Neural cell (in vitro differentiated cells): ENCODE measurements at regions not wholly inside any gene's neighbourhood (a gene's known extent, or its start where the extent isn't known, plus 50 kb on each side); places are given as distances from the start of the nearest gene placed in this dataset.
"Not testable (repeated sequence)": the region's sequence is repeated elsewhere in the genome, so short reads cannot be mapped to it uniquely, and the experiment has no call there.

Experiments
- H2AFZ ChIP-seq: fragments of 200-600, 300-800 bp; sonication (generic), shearing (Covaris generic); 2 replicates; pipeline ENCODE4 v1.6.0; 2014; ENCODE audit warnings: low read depth, mild to moderate bottlenecking, antibody characterized with exemption, low read length, moderate library complexity
- H3F3A ChIP-seq: fragments of 200-600 bp; shearing (Covaris generic); 2 replicates; pipeline ENCODE4 v1.6.1; 2016; ENCODE audit warnings: mild to moderate bottlenecking, moderate library complexity, mixed read lengths, antibody characterized with exemption, low read length; ENCODE audit not compliant: insufficient read depth, poor library complexity, severe bottlenecking
- H3K27ac ChIP-seq: fragments of 200-600, 300-800 bp; sonication (generic), shearing (Covaris generic); 2 replicates; pipeline ENCODE4 v1.5.1; 2014; ENCODE audit warnings: mild to moderate bottlenecking, low read length, moderate library complexity
- H3K27me3 ChIP-seq: fragments of 300-800, 200-600 bp; sonication (generic), shearing (Covaris generic); 2 replicates; pipeline ENCODE4 v1.6.0; 2014; ENCODE audit warnings: mild to moderate bottlenecking, low read depth, low read length, moderate library complexity; ENCODE audit not compliant: insufficient read depth
- H3K36me3 ChIP-seq: fragments of 300-800, 200-600 bp; sonication (generic), shearing (Covaris generic); 2 replicates; pipeline ENCODE4 v1.5.1; 2014; ENCODE audit warnings: mild to moderate bottlenecking, antibody characterized with exemption, low read length, moderate library complexity; ENCODE audit not compliant: insufficient read depth
- H3K4me2 ChIP-seq: fragments of 300-800, 200-600 bp; sonication (generic), shearing (Covaris generic); 2 replicates; pipeline ENCODE4 v1.6.0; 2014; ENCODE audit warnings: mild to moderate bottlenecking, low read length
- H3K4me3 ChIP-seq: fragments of 300-800, 200-600 bp; sonication (generic), shearing (Covaris generic); 2 replicates; pipeline ENCODE4 v1.5.1; 2014; ENCODE audit warnings: mild to moderate bottlenecking, low read length, moderate library complexity
- H3K79me2 ChIP-seq: fragments of 200-600 bp; shearing (Covaris generic); replicated peaks from 2 replicates; pipeline ENCODE4 v1.6.0; 2014; ENCODE audit warnings: mild to moderate bottlenecking, low read length, moderate library complexity; ENCODE audit not compliant: insufficient read depth
- H3K9ac ChIP-seq: fragments of 300-800, 200-600 bp; sonication (generic), shearing (Covaris generic); 2 replicates; pipeline ENCODE4 v1.6.1; 2016; ENCODE audit warnings: mild to moderate bottlenecking, low read length, mixed read lengths
- H3K9me2 ChIP-seq: fragments of 200-600 bp; shearing (Covaris generic); 2 replicates; pipeline ENCODE4 v1.6.1; 2016; ENCODE audit warnings: mild to moderate bottlenecking, low read length, mixed read lengths; ENCODE audit not compliant: insufficient read depth
- H3K9me3 ChIP-seq: fragments of 200-600, 300-800 bp; sonication (generic), shearing (Covaris generic); 2 replicates; pipeline ENCODE4 v1.6.1; 2016; ENCODE audit warnings: mild to moderate bottlenecking, mixed run types, low read length, moderate library complexity, mixed read lengths
- H4K20me1 ChIP-seq: fragments of 200-600 bp; shearing (Covaris generic); 2 replicates; pipeline ENCODE4 v1.6.1; 2016; ENCODE audit warnings: mild to moderate bottlenecking, mixed run types; ENCODE audit not compliant: insufficient read depth
- EP300 ChIP-seq: fragments of 450-650 bp; conservative IDR thresholded peaks from 2 replicates; pipeline ENCODE4 v1.6.1; 2014; ENCODE audit warnings: antibody characterized with exemption, mild to moderate bottlenecking, moderate library complexity; ENCODE audit not compliant: poor library complexity, severe bottlenecking
- EZH2 ChIP-seq: fragments of 200-600, 300-800 bp; shearing (Covaris generic), sonication (generic); IDR thresholded peaks from 2 replicates; pipeline ENCODE4 v1.6.1; 2014; ENCODE audit warnings: antibody characterized with exemption, low read length, borderline replicate concordance, mild to moderate bottlenecking; ENCODE audit not compliant: insufficient read depth, poor library complexity, severe bottlenecking
- MXI1 ChIP-seq: fragments of 450-650 bp; conservative IDR thresholded peaks from 2 replicates; pipeline ENCODE4 v1.6.1; 2014; ENCODE audit warnings: antibody characterized with exemption, mild to moderate bottlenecking; ENCODE audit not compliant: poor library complexity, severe bottlenecking
- POLR2AphosphoS5 ChIP-seq: IDR thresholded peaks from 2 replicates; pipeline ENCODE4 v1.6.1; 2012
- RAD21 ChIP-seq: fragments of 450-650 bp; conservative IDR thresholded peaks from 2 replicates; pipeline ENCODE4 v1.6.1; 2014; ENCODE audit warnings: antibody characterized with exemption, mild to moderate bottlenecking, moderate library complexity
- SMC3 ChIP-seq: fragments of 450-650 bp; conservative IDR thresholded peaks from 2 replicates; pipeline ENCODE4 v1.6.1; 2014; ENCODE audit warnings: antibody characterized with exemption, mild to moderate bottlenecking, moderate library complexity; ENCODE audit not compliant: poor library complexity
- TAF1 ChIP-seq: IDR thresholded peaks from 2 replicates; pipeline ENCODE4 v1.6.1; 2012; ENCODE audit warnings: low read depth
- TF ChIP-seq, protein P1 (sequence below): IDR thresholded peaks from 2 replicates; pipeline ENCODE4 v1.6.1; 2012; ENCODE audit warnings: borderline replicate concordance
- TF ChIP-seq, protein P2 (sequence below): fragments of 450-650 bp; IDR thresholded peaks from 2 replicates; pipeline ENCODE4 v1.5.1; 2014; ENCODE audit warnings: antibody characterized with exemption, mild to moderate bottlenecking, moderate library complexity; ENCODE audit not compliant: poor library complexity, severe bottlenecking

DNA sequence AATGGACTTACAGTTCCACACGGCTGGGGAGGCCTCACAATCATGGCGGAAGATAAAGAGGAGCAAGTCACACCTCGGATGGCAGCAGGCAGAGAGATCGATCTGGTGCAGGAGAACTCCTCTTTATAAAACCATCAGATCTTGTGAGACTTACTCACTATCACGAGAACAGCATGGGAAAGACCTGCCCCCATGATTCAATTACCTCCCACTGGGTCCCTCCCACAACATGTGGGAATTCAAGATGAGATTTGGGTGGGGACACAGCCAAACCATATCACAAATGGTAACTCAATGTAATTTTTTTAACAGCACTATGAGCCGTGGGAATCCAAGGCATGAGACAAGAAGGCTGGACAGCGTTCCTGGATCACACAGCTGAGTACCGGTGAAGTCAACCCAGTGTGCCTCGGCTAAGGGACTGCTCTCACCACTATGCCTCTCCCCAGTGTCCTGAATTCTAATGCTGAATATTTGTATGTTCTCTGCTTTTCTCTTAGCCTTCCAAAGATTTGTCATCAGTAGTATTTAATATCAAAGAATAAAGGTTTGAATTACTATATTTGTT lies 84.3 kb downstream of the IRS2 start:
- not testable (repeated sequence) for H3F3A ChIP-seq, H3K36me3 ChIP-seq, H3K4me2 ChIP-seq, H3K4me3 ChIP-seq, H2AFZ ChIP-seq, H3K27me3 ChIP-seq, H3K9me2 ChIP-seq, H3K79me2 ChIP-seq, H3K9me3 ChIP-seq, H3K9ac ChIP-seq, H3K27ac ChIP-seq, H4K20me1 ChIP-seq

DNA sequence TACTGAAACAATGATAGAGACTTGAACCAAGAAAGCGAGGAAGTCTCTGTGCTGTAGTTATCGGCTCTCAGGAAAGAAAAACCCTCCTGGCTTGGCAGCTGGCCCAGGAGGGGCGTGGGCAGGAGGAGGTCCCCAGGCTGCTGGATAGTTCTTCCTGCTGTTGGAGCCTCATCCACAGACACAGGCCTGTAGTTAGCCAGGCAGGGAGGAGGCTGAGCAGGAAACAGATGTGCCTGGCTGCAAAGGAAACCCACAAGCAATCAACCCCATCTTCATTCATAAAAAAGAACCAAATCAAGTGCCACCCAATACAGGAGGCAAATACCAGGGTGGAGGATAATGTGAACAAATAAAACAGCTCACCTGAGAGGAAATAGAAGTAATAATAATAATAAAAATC lies 86.2 kb downstream of the IRS2 start:
- no peaks in the 10 kb centered on the region for H4K20me1 ChIP-seq
- no peaks in the 10 kb centered on the region for H3K9me3 ChIP-seq
- H3K9me2 ChIP-seq, result no peaks in the 10 kb centered on the region
- H2AFZ ChIP-seq, result no peak overlapping the region
- no peaks in the 10 kb centered on the region for H3K27me3 ChIP-seq
- no peak overlapping the region for H3K4me3 ChIP-seq
- no peaks in the 10 kb centered on the region for H3F3A ChIP-seq
- H3K79me2 ChIP-seq, result no peaks in the 10 kb centered on the region
- H3K36me3 ChIP-seq, result no peaks in the 10 kb centered on the region
- no peak for TF ChIP-seq EZH2
- no peak overlapping the region for H3K27ac ChIP-seq
- no peak overlapping the region for H3K4me2 ChIP-seq
- no peak overlapping the region for H3K9ac ChIP-seq

DNA sequence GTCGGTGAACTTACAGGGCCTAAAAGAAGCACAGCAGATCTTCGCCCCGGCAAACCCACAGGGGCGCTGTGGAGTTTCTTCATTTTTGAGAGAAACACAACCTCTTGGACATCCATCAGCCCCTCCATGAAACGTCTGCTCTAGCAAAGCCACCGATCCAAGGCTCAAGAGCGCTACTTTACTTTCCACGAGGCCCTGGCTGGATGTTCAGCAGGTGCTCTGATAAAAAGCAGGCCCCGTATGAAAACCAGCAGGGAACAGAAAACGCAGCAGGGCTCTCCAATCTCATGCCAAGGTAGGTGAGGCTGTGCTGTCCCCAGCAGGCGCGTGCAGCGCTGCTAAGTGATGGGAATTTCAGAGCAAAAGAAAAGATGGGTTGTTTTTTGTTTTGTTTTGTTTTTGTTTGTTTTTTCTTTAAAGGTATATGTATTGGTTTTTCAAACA lies 86.7 kb downstream of the IRS2 start:
- Histone ChIP-seq H3K9ac (no peak overlapping the region), H3K36me3 (no peaks in the 10 kb centered on the region), H3K4me2 (no peak overlapping the region), H3K27me3 (no peaks in the 10 kb centered on the region), H3K79me2 (no peaks in the 10 kb centered on the region), H4K20me1 (no peaks in the 10 kb centered on the region), H3K27ac (no peak overlapping the region), H3F3A (no peaks in the 10 kb centered on the region), H3K9me2 (no peaks in the 10 kb centered on the region), H3K9me3 (no peaks in the 10 kb centered on the region), H3K4me3 (no peak overlapping the region), H2AFZ (no peak overlapping the region)
- no peak for TF ChIP-seq TAF1
- no peak for TF ChIP-seq EP300
- TF ChIP-seq MXI1, result no peak
- TF ChIP-seq, protein P1, sequence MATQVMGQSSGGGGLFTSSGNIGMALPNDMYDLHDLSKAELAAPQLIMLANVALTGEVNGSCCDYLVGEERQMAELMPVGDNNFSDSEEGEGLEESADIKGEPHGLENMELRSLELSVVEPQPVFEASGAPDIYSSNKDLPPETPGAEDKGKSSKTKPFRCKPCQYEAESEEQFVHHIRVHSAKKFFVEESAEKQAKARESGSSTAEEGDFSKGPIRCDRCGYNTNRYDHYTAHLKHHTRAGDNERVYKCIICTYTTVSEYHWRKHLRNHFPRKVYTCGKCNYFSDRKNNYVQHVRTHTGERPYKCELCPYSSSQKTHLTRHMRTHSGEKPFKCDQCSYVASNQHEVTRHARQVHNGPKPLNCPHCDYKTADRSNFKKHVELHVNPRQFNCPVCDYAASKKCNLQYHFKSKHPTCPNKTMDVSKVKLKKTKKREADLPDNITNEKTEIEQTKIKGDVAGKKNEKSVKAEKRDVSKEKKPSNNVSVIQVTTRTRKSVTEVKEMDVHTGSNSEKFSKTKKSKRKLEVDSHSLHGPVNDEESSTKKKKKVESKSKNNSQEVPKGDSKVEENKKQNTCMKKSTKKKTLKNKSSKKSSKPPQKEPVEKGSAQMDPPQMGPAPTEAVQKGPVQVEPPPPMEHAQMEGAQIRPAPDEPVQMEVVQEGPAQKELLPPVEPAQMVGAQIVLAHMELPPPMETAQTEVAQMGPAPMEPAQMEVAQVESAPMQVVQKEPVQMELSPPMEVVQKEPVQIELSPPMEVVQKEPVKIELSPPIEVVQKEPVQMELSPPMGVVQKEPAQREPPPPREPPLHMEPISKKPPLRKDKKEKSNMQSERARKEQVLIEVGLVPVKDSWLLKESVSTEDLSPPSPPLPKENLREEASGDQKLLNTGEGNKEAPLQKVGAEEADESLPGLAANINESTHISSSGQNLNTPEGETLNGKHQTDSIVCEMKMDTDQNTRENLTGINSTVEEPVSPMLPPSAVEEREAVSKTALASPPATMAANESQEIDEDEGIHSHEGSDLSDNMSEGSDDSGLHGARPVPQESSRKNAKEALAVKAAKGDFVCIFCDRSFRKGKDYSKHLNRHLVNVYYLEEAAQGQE, result no peak
- TF ChIP-seq POLR2AphosphoS5, result no peak
- TF ChIP-seq SMC3, result no peak
- TF ChIP-seq, protein P2, sequence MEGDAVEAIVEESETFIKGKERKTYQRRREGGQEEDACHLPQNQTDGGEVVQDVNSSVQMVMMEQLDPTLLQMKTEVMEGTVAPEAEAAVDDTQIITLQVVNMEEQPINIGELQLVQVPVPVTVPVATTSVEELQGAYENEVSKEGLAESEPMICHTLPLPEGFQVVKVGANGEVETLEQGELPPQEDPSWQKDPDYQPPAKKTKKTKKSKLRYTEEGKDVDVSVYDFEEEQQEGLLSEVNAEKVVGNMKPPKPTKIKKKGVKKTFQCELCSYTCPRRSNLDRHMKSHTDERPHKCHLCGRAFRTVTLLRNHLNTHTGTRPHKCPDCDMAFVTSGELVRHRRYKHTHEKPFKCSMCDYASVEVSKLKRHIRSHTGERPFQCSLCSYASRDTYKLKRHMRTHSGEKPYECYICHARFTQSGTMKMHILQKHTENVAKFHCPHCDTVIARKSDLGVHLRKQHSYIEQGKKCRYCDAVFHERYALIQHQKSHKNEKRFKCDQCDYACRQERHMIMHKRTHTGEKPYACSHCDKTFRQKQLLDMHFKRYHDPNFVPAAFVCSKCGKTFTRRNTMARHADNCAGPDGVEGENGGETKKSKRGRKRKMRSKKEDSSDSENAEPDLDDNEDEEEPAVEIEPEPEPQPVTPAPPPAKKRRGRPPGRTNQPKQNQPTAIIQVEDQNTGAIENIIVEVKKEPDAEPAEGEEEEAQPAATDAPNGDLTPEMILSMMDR, result no peak
- no peak for TF ChIP-seq RAD21
- TF ChIP-seq EZH2, result no peak
